T-helper 17 cell (primary cell): ENCODE measurements at regions not wholly inside any gene's neighbourhood (a gene's known extent, or its start where the extent isn't known, plus 50 kb on each side); places are given as distances from the start of the nearest gene placed in this dataset.

Experiments
- ATAC-seq: fragments of 150-1000 bp; cut with Tn5 transposase; 2 replicates; pipeline ENCODE4 v1.10.0; 2021; ENCODE audit warnings: mild to moderate bottlenecking, moderate library complexity
- DNase-seq, 3 donors: peaks; one replicate each; pipeline versions ENCODE4 v3.0.0 to v3.0.0-alpha.2; 2020 to 2021
- H3K9me3 ChIP-seq: one replicate; pipeline ENCODE4 v1.7.0; 2013; ENCODE audit warnings: low read length, mild to moderate bottlenecking; ENCODE audit not compliant: control insufficient read depth, poor library complexity, severe bottlenecking
- H3K27ac Mint-ChIP-seq: one replicate; pipeline ENCODE4 v1.8.0; 2022; ENCODE audit warnings: mild to moderate bottlenecking, moderate library complexity, mixed read lengths
- H3K27me3 Mint-ChIP-seq: one replicate; pipeline ENCODE4 v1.8.0; 2022; ENCODE audit warnings: mixed read lengths
- H3K36me3 Mint-ChIP-seq: one replicate; pipeline ENCODE4 v1.8.0; 2022; ENCODE audit warnings: low read depth, mixed read lengths
- H3K4me1 Mint-ChIP-seq: one replicate; pipeline ENCODE4 v1.8.0; 2022; ENCODE audit warnings: mild to moderate bottlenecking, mixed read lengths
- H3K4me3 Mint-ChIP-seq: one replicate; pipeline ENCODE4 v1.8.0; 2022; ENCODE audit warnings: mild to moderate bottlenecking, moderate library complexity, mixed read lengths

- no peaks in the 10 kb centered on the region for H3K4me1 Mint-ChIP-seq
- no peaks in the 10 kb centered on the region for H3K36me3 Mint-ChIP-seq
- no peaks in the 10 kb centered on the region for H3K9me3 ChIP-seq
- H3K4me3 Mint-ChIP-seq, result no peak overlapping the region
- H3K27ac Mint-ChIP-seq, result no peak overlapping the region
- peaks cover 7% of the 10 kb centered on the region for H3K27me3 Mint-ChIP-seq
- ATAC-seq, result no peak
- no peak for DNase-seq
Measured at GRCh38 chr17:83144421-83145357, 65.3 kb downstream of the METRNL start.

GRCh38 chr17:83145358-83145738 is 65.9 kb downstream of the METRNL start:
- no peak for DNase-seq
- Mint-ChIP-seq H3K36me3 (no peaks in the 10 kb centered on the region), H3K4me1 (no peaks in the 10 kb centered on the region), H3K4me3 (no peak overlapping the region), H3K27ac (no peak overlapping the region), H3K27me3 (peaks cover 14% of the 10 kb centered on the region)
- H3K9me3 ChIP-seq, result no peaks in the 10 kb centered on the region
- ATAC-seq, result no peak

GRCh38 chr17:83145831-83146230 is 66.4 kb downstream of the METRNL start:
- Mint-ChIP-seq H3K4me1 (no peaks in the 10 kb centered on the region), H3K27me3 (peaks cover 16% of the 10 kb centered on the region), H3K27ac (no peak overlapping the region), H3K4me3 (no peak overlapping the region), H3K36me3 (no peaks in the 10 kb centered on the region)
- no peak for ATAC-seq
- H3K9me3 ChIP-seq, result no peaks in the 10 kb centered on the region
- no peak for DNase-seq

GRCh38 chr17:83146347-83146746 is 66.9 kb downstream of the METRNL start:
- Mint-ChIP-seq H3K27me3 (peaks cover 21% of the 10 kb centered on the region), H3K27ac (no peak overlapping the region), H3K4me3 (no peak overlapping the region), H3K4me1 (no peaks in the 10 kb centered on the region), H3K36me3 (no peaks in the 10 kb centered on the region)
- H3K9me3 ChIP-seq, result no peaks in the 10 kb centered on the region
- ATAC-seq (no peak), DNase-seq (no peak)

GRCh38 chr17:83147280-83147679 is 67.9 kb downstream of the METRNL start:
- H3K27ac Mint-ChIP-seq, result no peak overlapping the region
- peaks cover 24% of the 10 kb centered on the region for H3K27me3 Mint-ChIP-seq
- DNase-seq (no peak), ATAC-seq (no peak)
- no peaks in the 10 kb centered on the region for H3K4me1 Mint-ChIP-seq
- H3K4me3 Mint-ChIP-seq, result no peak overlapping the region
- no peaks in the 10 kb centered on the region for H3K9me3 ChIP-seq
- no peaks in the 10 kb centered on the region for H3K36me3 Mint-ChIP-seq

GRCh38 chr17:83148317-83149028 is 69.1 kb downstream of the METRNL start:
- Mint-ChIP-seq H3K36me3 (no peaks in the 10 kb centered on the region), H3K4me1 (no peaks in the 10 kb centered on the region), H3K27ac (no peak overlapping the region), H3K4me3 (no peak overlapping the region), H3K27me3 (peaks cover 24% of the 10 kb centered on the region)
- DNase-seq (no peak), ATAC-seq (no peak)
- H3K9me3 ChIP-seq, result no peaks in the 10 kb centered on the region

- H3K9me3 ChIP-seq, result no peaks in the 10 kb centered on the region
- H3K27me3 Mint-ChIP-seq, result peaks cover 24% of the 10 kb centered on the region
- no peaks in the 10 kb centered on the region for H3K4me1 Mint-ChIP-seq
- no peaks in the 10 kb centered on the region for H3K36me3 Mint-ChIP-seq
- DNase-seq (no peak), ATAC-seq (no peak)
- peak overlapping the region; percentile 66 for H3K27ac Mint-ChIP-seq
- no peak overlapping the region for H3K4me3 Mint-ChIP-seq
Measured at GRCh38 chr17:83149029-83149725, 69.8 kb downstream of the METRNL start.

GRCh38 chr17:83149761-83150251 is 70.4 kb downstream of the METRNL start:
- peaks cover 3% of the 10 kb centered on the region for H3K4me1 Mint-ChIP-seq
- no peaks in the 10 kb centered on the region for H3K36me3 Mint-ChIP-seq
- H3K4me3 Mint-ChIP-seq, result no peak overlapping the region

GRCh38 chr17:83150369-83151055 is 71.1 kb downstream of the METRNL start:
- no peak for DNase-seq
- no peak overlapping the region for H3K4me3 Mint-ChIP-seq
- no peak overlapping the region for H3K27ac Mint-ChIP-seq
- peaks cover 21% of the 10 kb centered on the region for H3K27me3 Mint-ChIP-seq
- no peaks in the 10 kb centered on the region for H3K36me3 Mint-ChIP-seq
- no peak for ATAC-seq
- peaks cover 4% of the 10 kb centered on the region for H3K4me1 Mint-ChIP-seq
- H3K9me3 ChIP-seq, result no peaks in the 10 kb centered on the region

More at GRCh38 chr17:83149761-83150251, 70.4 kb downstream of the METRNL start:
- peak overlapping the region; percentile 66 for H3K27ac Mint-ChIP-seq
- DNase-seq, result no peak
- no peak for ATAC-seq
- H3K27me3 Mint-ChIP-seq, result peaks cover 24% of the 10 kb centered on the region
- H3K9me3 ChIP-seq, result no peaks in the 10 kb centered on the region

GRCh38 chr17:83151056-83151441 is 71.6 kb downstream of the METRNL start:
- peaks cover 26% of the 10 kb centered on the region for H3K27me3 Mint-ChIP-seq
- peaks cover 7% of the 10 kb centered on the region for H3K4me1 Mint-ChIP-seq
- no peak for DNase-seq
- H3K27ac Mint-ChIP-seq, result peak overlapping the region; percentile 47
- no peak overlapping the region for H3K4me3 Mint-ChIP-seq
- no peak for ATAC-seq
- H3K9me3 ChIP-seq, result no peaks in the 10 kb centered on the region
- no peaks in the 10 kb centered on the region for H3K36me3 Mint-ChIP-seq

GRCh38 chr17:83151442-83152226 is 72.2 kb downstream of the METRNL start:
- peak overlapping the region; percentile 47 for H3K27ac Mint-ChIP-seq
- H3K4me3 Mint-ChIP-seq, result no peak overlapping the region
- ATAC-seq (no peak), DNase-seq (no peak)
- H3K9me3 ChIP-seq, result no peaks in the 10 kb centered on the region
- peaks cover 10% of the 10 kb centered on the region for H3K4me1 Mint-ChIP-seq
- H3K27me3 Mint-ChIP-seq, result peaks cover 32% of the 10 kb centered on the region
- no peaks in the 10 kb centered on the region for H3K36me3 Mint-ChIP-seq

- no peaks in the 10 kb centered on the region for H3K9me3 ChIP-seq
- ATAC-seq (no peak), DNase-seq (no peak)
- Mint-ChIP-seq H3K27me3 (peaks cover 32% of the 10 kb centered on the region), H3K36me3 (no peaks in the 10 kb centered on the region), H3K4me1 (peaks cover 10% of the 10 kb centered on the region), H3K27ac (no peak overlapping the region), H3K4me3 (no peak overlapping the region)
Measured at GRCh38 chr17:83152227-83152744, 72.9 kb downstream of the METRNL start.
